Panc1 (cell line): ENCODE measurements at regions not wholly inside any gene's neighbourhood (a gene's known extent, or its start where the extent isn't known, plus 50 kb on each side); places are given as distances from the start of the nearest gene placed in this dataset.

Experiments used
- ATAC-seq: fragments of 200-7000 bp; cut with Tn5 transposase; 2 replicates; pipeline ENCODE4 v1.9.1; 2020; ENCODE audit warnings: mild to moderate bottlenecking, moderate library complexity
- BruUV-seq: library from RNA; stranded (reverse); fragments of 400-500 nt; replicated peaks from 2 replicates; lab custom pipeline; 2021; lab: Mats Ljungman, UMichigan
- CTCF ChIA-PET: fragments of 300-600 bp; sonication (Branson Sonifier 250); formaldehyde crosslinking; loops from one replicate; lab custom pipeline; 2022; ENCODE audit warnings: antibody characterized with exemption; lab: Charles Lee
- POLR2A ChIA-PET: fragments of 300-600 bp; sonication (Branson Sonifier 250); formaldehyde crosslinking; loops from one replicate; lab custom pipeline; 2022; ENCODE audit warnings: antibody characterized with exemption; lab: Charles Lee
- DNase-seq: peaks from one replicate; pipeline ENCODE4 v3.0.0-alpha.2; 2010; ENCODE audit warnings: low read depth, low spot score
- H3K27ac ChIP-seq: 2 replicates; pipeline ENCODE4 v1.5.1; 2011; ENCODE audit warnings: mild to moderate bottlenecking, low read length, inconsistent platforms
- H3K27me3 ChIP-seq: fragments of 200-500 bp; sonication (Bioruptor generic); 2 replicates; pipeline ENCODE4 v1.6.0; 2014; ENCODE audit warnings: low read length, inconsistent platforms; ENCODE audit not compliant: control insufficient read depth, insufficient read depth
- H3K36me3 ChIP-seq: fragments of 200-500 bp; sonication (Bioruptor generic); 2 replicates; pipeline ENCODE4 v1.5.1; 2014; ENCODE audit warnings: inconsistent platforms, mild to moderate bottlenecking, low read length, moderate library complexity; ENCODE audit not compliant: control insufficient read depth, insufficient read depth
- H3K4me1 ChIP-seq: 2 replicates; pipeline ENCODE4 v1.5.1; 2011; ENCODE audit warnings: inconsistent platforms, mild to moderate bottlenecking, low read length, moderate library complexity; ENCODE audit not compliant: control insufficient read depth, insufficient read depth
- H3K4me3 ChIP-seq, 2 experiments: 2 replicates each; pipeline ENCODE4 v1.5.1; 2011 to 2012; ENCODE audit warnings: low read depth in 2 of 2, low read length in 2 of 2, mild to moderate bottlenecking in 2 of 2, inconsistent platforms in 1 of 2, moderate library complexity in 1 of 2
- H3K9me3 ChIP-seq: fragments of 200-500 bp; sonication (Bioruptor generic); 2 replicates; pipeline ENCODE4 v1.5.1; 2014; ENCODE audit warnings: low read depth, mild to moderate bottlenecking, inconsistent platforms, low read length, moderate library complexity; ENCODE audit not compliant: control insufficient read depth, insufficient read depth
- CTCF ChIP-seq: fragments of 450-650 bp; IDR thresholded peaks from 2 replicates; pipeline ENCODE4 v1.5.1; 2017; ENCODE audit warnings: mild to moderate bottlenecking
- POLR2AphosphoS5 ChIP-seq: IDR thresholded peaks from 2 replicates; pipeline ENCODE4 v1.6.1; 2012; ENCODE audit warnings: mild to moderate bottlenecking, low read depth, low read length, moderate library complexity
- REST ChIP-seq, 2 experiments: IDR thresholded peaks; 2 replicates each; pipeline ENCODE4 v1.6.1; 2011 to 2012; ENCODE audit warnings: low read depth in 2 of 2, control low read depth in 1 of 2, low read length in 1 of 2, mild to moderate bottlenecking in 1 of 2, moderate library complexity in 1 of 2; ENCODE audit not compliant: insufficient read depth in 1 of 2
- SIN3A ChIP-seq: IDR thresholded peaks from 2 replicates; pipeline ENCODE4 v1.6.1; 2012; ENCODE audit warnings: low read depth, mild to moderate bottlenecking, low read length, moderate library complexity, borderline replicate concordance; ENCODE audit not compliant: insufficient read depth
- TCF7L2 ChIP-seq: IDR thresholded peaks from 2 replicates; pipeline ENCODE4 v1.6.1; 2011; ENCODE audit warnings: mild to moderate bottlenecking, low read depth, low read length, inconsistent platforms
- in situ Hi-C: cut with HindIII; loops from 2 replicates; pipeline ENCODE4 v1.10.0; 2016; ENCODE audit warnings: low sequenced_read_pairs, low pct_unique_long_range_greater_than_20kb
- intact Hi-C: fragments of 100-400 bp; cut with micrococcal nuclease; formaldehyde crosslinking; loops from one replicate; pipeline ENCODE4 v1.10.0; 2022; ENCODE audit not compliant: unreplicated experiment

- H3K9me3 ChIP-seq = 0 out of 2 replicates have a peak, but pooled peaks cover 2% of the 10 kb centered on the region
- no peaks in the 10 kb centered on the region for H3K36me3 ChIP-seq
- in situ Hi-C loops = no loop called here
- intact Hi-C loops = no loop called here
- no peak for DNase-seq
- H3K4me3 ChIP-seq = no peak overlapping the region
- H3K27ac ChIP-seq = no peak overlapping the region
- CTCF ChIA-PET = no interaction called here
- TF ChIP-seq TCF7L2 = no peak
- TF ChIP-seq REST (IDR thresholded peaks at IDR 0.05; ENCODE audit: insufficient read depth in 1 of 2, low read depth in 2 of 2, low read length in 1 of 2) = no peak
- no peak for TF ChIP-seq CTCF
- TF ChIP-seq POLR2AphosphoS5 = no peak
- no peak for TF ChIP-seq SIN3A
- POLR2A ChIA-PET = interaction anchor here (0.7 kb wide), 1 partner anchor 603 kb away, joined by 13 read pairs; no protein-coding TSS in a partner anchor
- no peaks in the 10 kb centered on the region for H3K4me1 ChIP-seq
- no TSS peak for BruUV-seq
- ATAC-seq = no peak
- H3K27me3 ChIP-seq = no peaks in the 10 kb centered on the region
Observed at GRCh38 chr6:140281236-140281635, 906.8 kb upstream of the CITED2 start.

GRCh38 chr6:140276719-140277118, 902.3 kb upstream of the CITED2 start:
- intact Hi-C loops (no loop called here), in situ Hi-C loops (no loop called here)
- no peaks in the 10 kb centered on the region for H3K27me3 ChIP-seq
- H3K36me3 ChIP-seq = no peaks in the 10 kb centered on the region
- POLR2A ChIA-PET = no interaction called here
- BruUV-seq = no TSS peak
- H3K27ac ChIP-seq = no peak overlapping the region
- H3K4me1 ChIP-seq = no peaks in the 10 kb centered on the region
- H3K9me3 ChIP-seq = 0 out of 2 replicates have a peak, but pooled peaks cover 5% of the 10 kb centered on the region
- ATAC-seq = no peak
- DNase-seq = no peak
- no peak for TF ChIP-seq TCF7L2
- TF ChIP-seq SIN3A = no peak
- TF ChIP-seq CTCF = no peak
- no peak for TF ChIP-seq POLR2AphosphoS5
- no peak for TF ChIP-seq REST (IDR thresholded peaks at IDR 0.05; ENCODE audit: insufficient read depth in 1 of 2, low read depth in 2 of 2, low read length in 1 of 2)
- CTCF ChIA-PET = no interaction called here
- no peak overlapping the region for H3K4me3 ChIP-seq
